T-cell (primary cell): ENCODE measurements at regions not wholly inside any gene's neighbourhood (a gene's known extent, or its start where the extent isn't known, plus 50 kb on each side); places are given as distances from the start of the nearest gene placed in this dataset.
A peak's percentile ranks its signal among the peaks of the same experiment; 100 is the strongest.

ENCODE experiments used
- ATAC-seq, 4 experiments: fragments of 200-7000 bp in 3 of 4; fragments of 150-1000 bp in 1 of 4; cut with Tn5 transposase; replicated peaks in 1 of 4; 1 replicate in 3 of 4; 2 replicates in 1 of 4; pipeline ENCODE4 v1.10.0; 2021; ENCODE audit warnings: moderate library complexity in 3 of 4, mild to moderate bottlenecking in 2 of 4, moderate number of reproducible peaks in 1 of 4
- CTCF ChIA-PET, 2 donors: fragments of 300-600 bp; sonication (Branson Sonifier 250); formaldehyde crosslinking; loops; one replicate each; lab custom pipeline; 2022; ENCODE audit warnings: antibody characterized with exemption in 2 of 2; lab: Charles Lee
- POLR2A ChIA-PET, 2 donors: fragments of 300-600 bp; sonication (Branson Sonifier 250); formaldehyde crosslinking; loops; one replicate each; lab custom pipeline; 2022; ENCODE audit warnings: antibody characterized with exemption in 2 of 2; lab: Charles Lee
- DNase-seq, 35 experiments: peaks; one replicate each; pipeline versions ENCODE4 v3.0.0 to v3.0.0-alpha.2; 2013 to 2023
- H3K27ac ChIP-seq: one replicate; pipeline ENCODE4 v1.5.1; 2013; ENCODE audit warnings: low read length
- H3K27me3 ChIP-seq, 2 experiments: replicated peaks in 1 of 2; 1 replicate in 1 of 2; 2 replicates in 1 of 2; pipeline versions ENCODE4 v1.6.1 to v1.7.0; 2013; ENCODE audit warnings: low read length in 1 of 2, mixed read lengths in 1 of 2; ENCODE audit not compliant: control insufficient read depth in 2 of 2, insufficient read depth in 2 of 2; ENCODE audit errors: extremely low read depth in 1 of 2
- H3K36me3 ChIP-seq, 2 donors: 1 replicate in 1 of 2; 2 replicates in 1 of 2; pipeline versions ENCODE4 v1.6.1 to v1.7.0; 2013; ENCODE audit warnings: low read length in 1 of 2; ENCODE audit not compliant: control insufficient read depth in 2 of 2, insufficient read depth in 1 of 2; ENCODE audit errors: extremely low read depth in 1 of 2
- H3K4me1 ChIP-seq, 2 experiments: 1 replicate in 1 of 2; 2 replicates in 1 of 2; pipeline versions ENCODE4 v1.6.1 to v1.7.0; 2013; ENCODE audit warnings: low read length in 2 of 2, mixed read lengths in 1 of 2; ENCODE audit not compliant: insufficient read depth in 2 of 2, control insufficient read depth in 1 of 2; ENCODE audit errors: extremely low read depth in 1 of 2
- H3K4me3 ChIP-seq, 2 donors: 1 replicate in 1 of 2; 2 replicates in 1 of 2; pipeline versions ENCODE4 v1.5.1 to v1.7.0; 2013; ENCODE audit warnings: mild to moderate bottlenecking in 2 of 2, low read length in 1 of 2, moderate library complexity in 1 of 2; ENCODE audit not compliant: control insufficient read depth in 1 of 2; ENCODE audit errors: extremely low read depth in 1 of 2
- H3K9me3 ChIP-seq: 2 replicates; pipeline ENCODE4 v1.7.0; 2013
- H3K27ac Mint-ChIP-seq, 2 donors: one replicate each; pipeline ENCODE4 v1.8.0; 2020 to 2021; ENCODE audit warnings: mild to moderate bottlenecking in 2 of 2, mixed read lengths in 2 of 2
- H3K27me3 Mint-ChIP-seq, 2 donors: one replicate each; pipeline ENCODE4 v1.8.0; 2021 to 2022; ENCODE audit warnings: mixed read lengths in 2 of 2
- H3K36me3 Mint-ChIP-seq: one replicate; pipeline ENCODE4 v1.8.0; 2021; ENCODE audit warnings: mixed read lengths
- H3K4me1 Mint-ChIP-seq, 3 donors: one replicate each; pipeline ENCODE4 v1.8.0; 2020 to 2022; ENCODE audit warnings: mixed read lengths in 3 of 3, mild to moderate bottlenecking in 1 of 3
- H3K4me3 Mint-ChIP-seq, 3 donors: one replicate each; pipeline ENCODE4 v1.8.0; 2020 to 2022; ENCODE audit warnings: mild to moderate bottlenecking in 3 of 3, mixed read lengths in 3 of 3, moderate library complexity in 3 of 3
- H3K9me3 Mint-ChIP-seq, 3 donors: one replicate each; pipeline ENCODE4 v1.8.0; 2020 to 2022; ENCODE audit warnings: mixed read lengths in 3 of 3
- WGBS: methylation state at CpG from one replicate; pipeline ENCODE4 v1.1.5; 2013; ENCODE audit warnings: missing lambda C conversion rate; ENCODE audit not compliant: insufficient coverage; 5-methylcytosine and 5-hydroxymethylcytosine counted together

GRCh38 chr6:166045173-166045859, 122.3 kb downstream of the TBXT start:
- H3K27me3 ChIP-seq = peaks cover 0 to 12% of the 10 kb centered on the region in 2 experiments
- H3K9me3 ChIP-seq = no peaks in the 10 kb centered on the region
- H3K4me3 ChIP-seq = no peak overlapping the region
- H3K4me1 ChIP-seq = no peaks in the 10 kb centered on the region
- POLR2A ChIA-PET = no interaction called here
- CTCF ChIA-PET = no interaction called here
- H3K36me3 ChIP-seq = no peaks in the 10 kb centered on the region
- Mint-ChIP-seq H3K4me1 (no peaks in the 10 kb centered on the region), H3K9me3 (peaks cover 0 to 1% (median 0%) of the 10 kb centered on the region in 3 donors), H3K27me3 (peaks cover 6 to 16% of the 10 kb centered on the region in 2 donors), H3K27ac (no peak overlapping the region), H3K4me3 (no peak overlapping the region), H3K36me3 (no peaks in the 10 kb centered on the region)
- DNase-seq = no peak
- no peak for ATAC-seq
- no peak overlapping the region for H3K27ac ChIP-seq
- WGBS = no CpG with 5 or more reads among the region's 3 CpGs

GRCh38 chr6:166041277-166041676, 126.4 kb downstream of the TBXT start:
- no peak for ATAC-seq
- H3K9me3 ChIP-seq = no peaks in the 10 kb centered on the region
- H3K4me1 Mint-ChIP-seq = no peaks in the 10 kb centered on the region
- H3K4me1 ChIP-seq = no peaks in the 10 kb centered on the region
- no peaks in the 10 kb centered on the region for H3K36me3 Mint-ChIP-seq
- no peak overlapping the region for H3K27ac Mint-ChIP-seq
- peaks cover 0 to 12% of the 10 kb centered on the region in 2 experiments for H3K27me3 ChIP-seq
- no peak overlapping the region for H3K27ac ChIP-seq
- 75% methylated on average over 2 of the region's 4 CpGs for WGBS
- DNase-seq = no peak
- no peaks in the 10 kb centered on the region for H3K36me3 ChIP-seq
- ChIA-PET CTCF (no interaction called here), POLR2A (no interaction called here)
- H3K9me3 Mint-ChIP-seq = peaks cover 8 to 18% (median 18%) of the 10 kb centered on the region in 3 donors
- no peak overlapping the region for H3K4me3 Mint-ChIP-seq
- no peak overlapping the region for H3K4me3 ChIP-seq
- H3K27me3 Mint-ChIP-seq = peaks cover 0 to 14% of the 10 kb centered on the region in 2 donors

GRCh38 chr6:166040292-166040691, 127.4 kb downstream of the TBXT start:
- H3K36me3 Mint-ChIP-seq = no peaks in the 10 kb centered on the region
- H3K4me3 Mint-ChIP-seq = no peak overlapping the region
- CTCF ChIA-PET = no interaction called here

GRCh38 chr6:166036316-166037095, 131.1 kb downstream of the TBXT start:
- no peak overlapping the region for H3K4me3 ChIP-seq
- CTCF ChIA-PET = no interaction called here
- ATAC-seq = no peak
- Mint-ChIP-seq H3K36me3 (no peaks in the 10 kb centered on the region), H3K4me3 (no peak overlapping the region), H3K27ac (no peak overlapping the region), H3K4me1 (no peaks in the 10 kb centered on the region), H3K9me3 (peaks cover 8 to 18% (median 18%) of the 10 kb centered on the region in 3 donors), H3K27me3 (peaks cover 0 to 5% of the 10 kb centered on the region in 2 donors)
- 80% methylated on average over 1 of the region's 7 CpGs for WGBS
- no peaks in the 10 kb centered on the region for H3K36me3 ChIP-seq
- no peak overlapping the region for H3K27ac ChIP-seq
- no peaks in the 10 kb centered on the region for H3K4me1 ChIP-seq
- no peak for DNase-seq
- H3K27me3 ChIP-seq = no peaks in the 10 kb centered on the region
- no peaks in the 10 kb centered on the region for H3K9me3 ChIP-seq
- POLR2A ChIA-PET = no interaction called here

More at GRCh38 chr6:166040292-166040691, 127.4 kb downstream of the TBXT start:
- 20% methylated on average over 2 of the region's 4 CpGs for WGBS
- no peaks in the 10 kb centered on the region for H3K4me1 Mint-ChIP-seq
- DNase-seq (no peak), ATAC-seq (no peak)
- H3K27me3 ChIP-seq = peaks cover 0 to 12% of the 10 kb centered on the region in 2 experiments
- no peak overlapping the region for H3K4me3 ChIP-seq
- H3K4me1 ChIP-seq = no peaks in the 10 kb centered on the region
- peaks cover 0 to 11% of the 10 kb centered on the region in 2 donors for H3K27me3 Mint-ChIP-seq
- H3K27ac Mint-ChIP-seq = no peak overlapping the region
- POLR2A ChIA-PET = no interaction called here
- no peak overlapping the region for H3K27ac ChIP-seq
- no peaks in the 10 kb centered on the region for H3K36me3 ChIP-seq
- H3K9me3 ChIP-seq = no peaks in the 10 kb centered on the region
- peaks cover 8 to 18% (median 18%) of the 10 kb centered on the region in 3 donors for H3K9me3 Mint-ChIP-seq

GRCh38 chr6:166032366-166033200, 135.1 kb downstream of the TBXT start:
- Mint-ChIP-seq H3K4me1 (no peaks in the 10 kb centered on the region), H3K4me3 (no peak overlapping the region), H3K27me3 (no peaks in the 10 kb centered on the region), H3K9me3 (peaks cover 3 to 4% (median 3%) of the 10 kb centered on the region in 3 donors), H3K36me3 (no peaks in the 10 kb centered on the region), H3K27ac (no peak overlapping the region)
- no peaks in the 10 kb centered on the region for H3K9me3 ChIP-seq
- ATAC-seq (peak in 1 of 4 experiments; percentile 23), DNase-seq (no peak)
- CTCF ChIA-PET = interaction anchor here in 1 of 2 donors (0.6 kb wide), 1 partner anchor 61 kb away, joined by 5 read pairs; no protein-coding TSS in a partner anchor
- 62% methylated on average over 5 of the region's 9 CpGs for WGBS
- POLR2A ChIA-PET = interaction anchor here in 1 of 2 donors (0.6 kb wide), 1 partner anchor 358 kb away, joined by 4 read pairs; no protein-coding TSS in a partner anchor
- no peaks in the 10 kb centered on the region for H3K4me1 ChIP-seq
- no peaks in the 10 kb centered on the region for H3K27me3 ChIP-seq
- H3K4me3 ChIP-seq = no peak overlapping the region
- H3K27ac ChIP-seq = no peak overlapping the region
- no peaks in the 10 kb centered on the region for H3K36me3 ChIP-seq

- no peak overlapping the region for H3K4me3 Mint-ChIP-seq
- H3K27me3 Mint-ChIP-seq = no peaks in the 10 kb centered on the region
- no peaks in the 10 kb centered on the region for H3K9me3 Mint-ChIP-seq
- H3K27me3 ChIP-seq = peaks cover 0 to 5% of the 10 kb centered on the region in 2 experiments
- H3K4me3 ChIP-seq = no peak overlapping the region
- ATAC-seq (no peak), DNase-seq (no peak)
- H3K4me1 Mint-ChIP-seq = no peaks in the 10 kb centered on the region
- H3K36me3 ChIP-seq = no peaks in the 10 kb centered on the region
- no peak overlapping the region for H3K27ac Mint-ChIP-seq
- no peaks in the 10 kb centered on the region for H3K4me1 ChIP-seq
- no CpG with 5 or more reads among the region's 1 CpG for WGBS
- no peak overlapping the region for H3K27ac ChIP-seq
- H3K36me3 Mint-ChIP-seq = no peaks in the 10 kb centered on the region
- ChIA-PET POLR2A (no interaction called here), CTCF (no interaction called here)
- no peaks in the 10 kb centered on the region for H3K9me3 ChIP-seq
Measured at GRCh38 chr6:166031275-166031674, 136.4 kb downstream of the TBXT start.
